Upper lobe of right lung (tissue), 1 donor: ENCODE measurements at regions not wholly inside any gene's neighbourhood (a gene's known extent, or its start where the extent isn't known, plus 50 kb on each side); places are given as distances from the start of the nearest gene placed in this dataset.

Experiments used
- ATAC-seq: fragments of 200-7000 bp; cut with Tn5 transposase; one replicate; pipeline ENCODE4 v1.9.1; 2020; ENCODE audit warnings: mild to moderate bottlenecking, moderate library complexity
- DNase-seq: peaks from one replicate; pipeline ENCODE4 v3.0.0-alpha.2; 2020
- H3K27ac ChIP-seq: fragments of 200-600 bp; one replicate; pipeline ENCODE4 v1.8.0; 2022
- H3K27me3 ChIP-seq: fragments of 200-600 bp; one replicate; pipeline ENCODE4 v1.8.0; 2022; ENCODE audit warnings: mild to moderate bottlenecking
- H3K36me3 ChIP-seq: fragments of 200-600 bp; one replicate; pipeline ENCODE4 v1.8.0; 2022
- H3K4me1 ChIP-seq: fragments of 200-600 bp; one replicate; pipeline ENCODE4 v1.8.0; 2022
- H3K4me3 ChIP-seq: fragments of 200-600 bp; one replicate; pipeline ENCODE4 v1.8.0; 2022; ENCODE audit warnings: mild to moderate bottlenecking
- H3K9me3 ChIP-seq: fragments of 200-600 bp; one replicate; pipeline ENCODE4 v1.8.0; 2022
- intact Hi-C: fragments of 100-400 bp; cut with DNase I; formaldehyde crosslinking; loops from one replicate; pipeline ENCODE4 v1.11.0; 2022
- TF ChIP-seq, protein P1 (sequence below): fragments of 200-600 bp; IDR thresholded peaks from one replicate; pipeline ENCODE4 v1.8.0; 2022; ENCODE audit warnings: antibody characterized with exemption
- donor health status: DM: no; HTN: yes; CAD: no; lungs with severe emphysema.

DNA sequence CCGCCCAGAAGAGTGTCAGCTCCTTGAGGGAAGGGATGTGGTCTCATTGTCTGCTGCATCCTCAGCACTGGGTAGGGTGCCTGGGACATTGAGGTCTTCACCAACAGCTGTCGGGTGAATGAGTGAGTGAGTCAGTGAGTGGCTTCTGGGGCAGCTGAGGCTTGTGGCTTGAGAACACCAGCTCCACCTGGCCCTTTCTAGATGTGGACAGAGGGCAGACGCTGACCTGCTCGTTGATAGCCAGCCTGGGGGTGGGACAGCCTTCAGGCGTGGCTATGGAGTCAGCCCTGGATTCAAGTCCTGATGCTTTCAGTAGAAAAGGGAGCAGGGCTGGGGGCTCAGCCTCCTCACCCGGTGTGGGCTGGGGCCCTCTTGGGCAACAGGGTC, 215.1 kb downstream of the C9orf50 start:
- Histone ChIP-seq H3K27me3 (no peaks in the 10 kb centered on the region), H3K4me3 (no peak overlapping the region), H3K4me1 (no peaks in the 10 kb centered on the region), H3K36me3 (no peaks in the 10 kb centered on the region), H3K27ac (no peak overlapping the region), H3K9me3 (no peaks in the 10 kb centered on the region)
- no peak for DNase-seq
- TF ChIP-seq, protein P1, sequence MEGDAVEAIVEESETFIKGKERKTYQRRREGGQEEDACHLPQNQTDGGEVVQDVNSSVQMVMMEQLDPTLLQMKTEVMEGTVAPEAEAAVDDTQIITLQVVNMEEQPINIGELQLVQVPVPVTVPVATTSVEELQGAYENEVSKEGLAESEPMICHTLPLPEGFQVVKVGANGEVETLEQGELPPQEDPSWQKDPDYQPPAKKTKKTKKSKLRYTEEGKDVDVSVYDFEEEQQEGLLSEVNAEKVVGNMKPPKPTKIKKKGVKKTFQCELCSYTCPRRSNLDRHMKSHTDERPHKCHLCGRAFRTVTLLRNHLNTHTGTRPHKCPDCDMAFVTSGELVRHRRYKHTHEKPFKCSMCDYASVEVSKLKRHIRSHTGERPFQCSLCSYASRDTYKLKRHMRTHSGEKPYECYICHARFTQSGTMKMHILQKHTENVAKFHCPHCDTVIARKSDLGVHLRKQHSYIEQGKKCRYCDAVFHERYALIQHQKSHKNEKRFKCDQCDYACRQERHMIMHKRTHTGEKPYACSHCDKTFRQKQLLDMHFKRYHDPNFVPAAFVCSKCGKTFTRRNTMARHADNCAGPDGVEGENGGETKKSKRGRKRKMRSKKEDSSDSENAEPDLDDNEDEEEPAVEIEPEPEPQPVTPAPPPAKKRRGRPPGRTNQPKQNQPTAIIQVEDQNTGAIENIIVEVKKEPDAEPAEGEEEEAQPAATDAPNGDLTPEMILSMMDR: no peak
- no peak for ATAC-seq
- intact Hi-C loops: no loop called here

DNA sequence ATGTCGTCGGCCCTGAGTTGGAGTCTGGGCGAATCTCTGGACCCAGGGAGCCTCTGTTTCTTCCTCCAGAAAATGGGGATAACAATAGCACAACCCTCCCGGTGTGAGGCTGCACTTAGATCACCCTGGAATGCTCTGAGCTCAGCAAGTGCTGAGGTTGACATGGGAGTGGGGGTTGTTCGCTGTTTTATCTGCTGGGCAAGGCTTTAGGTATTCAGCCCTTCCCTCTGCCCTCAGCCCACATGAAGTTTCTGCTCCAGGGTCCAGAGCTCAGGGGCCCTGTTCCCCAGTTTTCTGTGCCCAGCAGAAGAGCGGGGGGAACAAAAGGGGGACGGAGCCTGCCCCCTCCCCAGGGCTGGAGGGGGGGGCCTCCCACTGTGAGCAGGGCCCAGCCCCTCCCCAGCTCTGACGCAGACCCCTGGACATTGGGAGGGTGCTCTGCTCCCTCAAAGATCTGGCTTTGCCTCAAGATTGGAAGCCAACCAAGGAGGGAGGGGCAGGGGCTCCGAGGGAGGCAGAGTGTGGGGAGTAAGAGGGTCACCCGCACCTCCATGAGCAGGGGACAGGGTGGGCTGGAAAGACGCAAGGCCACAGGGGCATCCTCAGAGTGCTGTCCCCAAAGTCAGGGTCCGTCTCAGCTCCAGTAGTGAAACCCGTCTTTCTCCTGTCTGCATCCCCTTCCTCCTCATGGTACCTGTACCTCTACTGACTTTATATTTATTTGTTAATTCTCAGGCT, 215.6 kb downstream of the C9orf50 start:
- Histone ChIP-seq H3K36me3 (no peaks in the 10 kb centered on the region), H3K4me1 (no peaks in the 10 kb centered on the region), H3K27me3 (no peaks in the 10 kb centered on the region), H3K4me3 (no peak overlapping the region), H3K9me3 (no peaks in the 10 kb centered on the region), H3K27ac (no peak overlapping the region)
- no peak for DNase-seq
- intact Hi-C loops: no loop called here
- no peak for ATAC-seq
- TF ChIP-seq, protein P1: no peak

DNA sequence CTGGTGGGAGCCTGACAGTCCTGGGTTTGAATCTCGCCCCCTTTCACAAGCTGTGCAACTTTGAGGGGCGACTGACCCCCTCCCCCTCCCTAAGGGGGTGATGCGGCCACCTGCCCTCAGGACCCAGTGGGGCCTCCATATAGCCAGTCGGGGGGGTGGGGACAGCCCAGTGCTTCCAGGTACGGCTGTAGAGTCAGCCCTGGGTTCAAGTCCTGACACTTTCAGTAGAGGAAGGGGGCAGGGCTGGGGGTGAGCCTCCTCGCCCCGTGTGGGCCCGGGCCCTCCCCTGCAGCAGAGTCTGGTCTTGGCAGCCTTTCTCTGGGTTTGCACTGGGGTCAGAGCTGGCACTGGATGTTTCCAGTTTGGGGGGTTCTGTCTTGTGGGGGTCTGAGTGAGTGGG, 216.3 kb downstream of the C9orf50 start:
- Histone ChIP-seq H3K9me3 (no peaks in the 10 kb centered on the region), H3K4me1 (no peaks in the 10 kb centered on the region), H3K27ac (no peak overlapping the region), H3K36me3 (no peaks in the 10 kb centered on the region), H3K27me3 (no peaks in the 10 kb centered on the region), H3K4me3 (no peak overlapping the region)
- TF ChIP-seq, protein P1: no peak
- ATAC-seq (no peak), DNase-seq (no peak)
- intact Hi-C loops: loop anchor here (5.0 kb wide), 1 partner anchor 443 kb away; no protein-coding TSS in a partner anchor

DNA sequence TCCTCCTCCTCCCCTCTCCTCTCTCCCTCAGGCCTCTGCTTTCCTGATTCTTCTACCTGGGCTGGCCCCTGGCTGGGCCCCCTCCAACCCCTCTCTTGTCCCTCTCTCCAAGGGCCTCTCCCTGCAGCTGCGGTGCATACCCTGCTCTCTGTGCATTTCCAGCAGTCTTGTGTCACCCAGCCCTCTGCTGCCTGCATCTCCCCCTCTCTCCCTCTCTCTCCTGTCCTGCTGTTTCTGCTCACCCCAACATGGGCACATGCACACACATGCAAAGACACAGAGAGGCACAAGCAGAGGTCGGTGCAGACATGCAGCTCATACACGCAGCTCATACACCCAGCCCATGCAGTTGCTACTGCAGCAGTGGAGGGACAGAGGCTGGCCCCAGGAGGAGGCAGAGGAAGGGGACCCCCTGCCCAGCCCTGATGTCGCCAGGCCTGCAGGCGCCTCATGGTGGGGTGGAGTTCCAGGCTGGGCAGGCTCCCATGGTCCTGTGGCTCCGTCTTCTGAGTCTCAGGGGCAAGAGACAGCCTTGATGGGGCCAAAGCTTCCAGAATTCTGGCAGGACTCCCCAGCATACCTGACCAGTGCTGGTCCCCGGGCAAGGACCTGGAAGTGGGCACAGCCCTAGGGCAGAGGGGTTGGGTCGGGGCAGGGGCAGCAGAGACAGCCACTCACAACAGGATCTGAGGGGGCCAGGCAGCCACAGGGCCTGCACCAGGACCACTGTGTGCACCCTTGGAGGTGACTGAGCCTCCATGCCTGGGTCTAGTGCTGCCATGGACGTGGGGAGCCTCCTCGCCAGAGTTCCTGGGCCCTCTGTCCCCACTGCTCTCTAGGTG, 216.9 kb downstream of the C9orf50 start:
- Histone ChIP-seq H3K36me3 (no peaks in the 10 kb centered on the region), H3K27ac (no peak overlapping the region), H3K9me3 (no peaks in the 10 kb centered on the region), H3K27me3 (no peaks in the 10 kb centered on the region), H3K4me1 (no peaks in the 10 kb centered on the region), H3K4me3 (no peak overlapping the region)
- ATAC-seq (no peak), DNase-seq (no peak)
- TF ChIP-seq, protein P1: no peak
- intact Hi-C loops: loop anchor here (5.0 kb wide), 1 partner anchor 443 kb away; no protein-coding TSS in a partner anchor

DNA sequence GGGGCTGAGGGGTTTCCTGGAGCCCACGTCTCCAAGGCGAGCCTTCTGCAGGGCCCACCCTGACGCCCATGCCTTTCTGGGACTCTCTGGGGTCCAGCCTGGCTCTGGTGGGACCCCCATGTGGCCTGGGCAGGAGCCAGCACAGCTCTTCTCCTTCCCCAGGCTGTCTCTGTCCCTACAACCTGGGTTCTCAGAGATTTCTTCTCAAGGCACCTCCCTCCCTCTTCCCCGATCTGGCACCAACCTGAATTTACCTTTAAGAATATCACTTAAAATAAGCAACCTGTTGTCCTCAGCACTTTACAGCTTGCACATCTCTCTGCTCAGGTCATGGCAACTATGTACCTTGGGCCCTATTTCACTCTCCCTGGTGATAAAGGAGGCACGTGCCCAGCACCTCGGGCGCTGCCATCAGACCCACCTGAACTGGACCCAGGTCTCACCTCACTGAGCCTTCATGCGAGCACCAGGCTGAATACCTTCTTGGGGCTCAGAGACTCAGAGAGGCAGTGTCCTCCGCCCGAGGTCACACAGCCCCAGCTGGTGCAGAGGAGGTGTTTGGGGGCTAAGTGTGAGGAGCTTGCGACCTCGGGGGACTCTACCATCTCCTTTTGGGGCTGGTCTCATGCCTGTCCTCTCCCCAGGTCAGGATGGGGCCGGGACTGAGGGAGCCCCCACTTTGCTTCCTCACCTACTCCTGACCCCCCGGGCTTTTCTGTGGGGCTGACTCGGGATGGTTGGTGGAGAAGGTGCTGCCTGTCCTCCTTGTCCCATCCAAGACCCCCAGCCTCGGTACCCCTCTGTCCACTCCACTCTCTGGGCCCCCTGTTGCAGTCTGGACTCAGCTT, 217.7 kb downstream of the C9orf50 start:
- Histone ChIP-seq H3K36me3 (no peaks in the 10 kb centered on the region), H3K27me3 (no peaks in the 10 kb centered on the region), H3K9me3 (no peaks in the 10 kb centered on the region), H3K4me1 (no peaks in the 10 kb centered on the region), H3K27ac (no peak overlapping the region), H3K4me3 (no peak overlapping the region)
- TF ChIP-seq, protein P1: no peak
- intact Hi-C loops: loop anchor here (5.0 kb wide), 1 partner anchor 444 kb away; no protein-coding TSS in a partner anchor
- ATAC-seq (no peak), DNase-seq (no peak)
